GM12891 (cell line): ENCODE measurements at regions not wholly inside any gene's neighbourhood (a gene's known extent, or its start where the extent isn't known, plus 50 kb on each side); places are given as distances from the start of the nearest gene placed in this dataset.

Experiments used
- PAX5 ChIP-seq: IDR thresholded peaks from 2 replicates; pipeline ENCODE4 v1.6.1; 2011; ENCODE audit warnings: low read length, moderate library complexity, mild to moderate bottlenecking; ENCODE audit not compliant: insufficient read depth, severe bottlenecking
- POLR2A ChIP-seq: IDR thresholded peaks from 2 replicates; pipeline ENCODE4 v1.6.1; 2011; ENCODE audit warnings: low read depth, low read length, control low read depth
- POLR2AphosphoS5 ChIP-seq: IDR thresholded peaks from 2 replicates; pipeline ENCODE4 v1.6.1; 2011; ENCODE audit warnings: low read depth, low read length, control low read depth
- SPI1 ChIP-seq: IDR thresholded peaks from 2 replicates; pipeline ENCODE4 v1.6.1; 2011; ENCODE audit warnings: low read depth, low read length, control low read depth
- TAF1 ChIP-seq: IDR thresholded peaks from 2 replicates; pipeline ENCODE4 v1.6.1; 2011; ENCODE audit warnings: low read depth, low read length, control low read depth

DNA sequence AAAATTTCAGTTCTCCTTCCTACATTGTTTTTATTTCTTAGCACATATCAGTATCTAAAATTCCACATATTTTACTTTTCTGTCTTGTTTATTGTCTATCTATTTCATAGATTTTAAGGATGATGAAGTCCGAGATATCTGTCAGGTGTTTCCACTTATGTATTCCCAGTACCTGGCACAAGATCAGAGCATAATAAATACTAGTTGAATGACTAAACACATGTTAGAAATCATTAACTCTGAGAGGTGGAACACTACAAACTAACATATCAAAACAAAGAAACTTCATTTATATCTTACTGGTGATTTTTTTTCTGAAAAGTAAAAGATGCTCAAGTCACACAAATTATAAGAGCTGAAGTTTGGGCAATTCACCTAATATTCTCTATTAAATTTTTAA lies 1208.3 kb downstream of the PCDH9 start:
- TF ChIP-seq POLR2AphosphoS5 (no peak), TAF1 (no peak), POLR2A (no peak), PAX5 (no peak), SPI1 (no peak)
